ENCODE measurements at regions not wholly inside any gene's neighbourhood (a gene's known extent, or its start where the extent isn't known, plus 50 kb on each side); places are given as distances from the start of the nearest gene placed in this dataset.

DNA sequence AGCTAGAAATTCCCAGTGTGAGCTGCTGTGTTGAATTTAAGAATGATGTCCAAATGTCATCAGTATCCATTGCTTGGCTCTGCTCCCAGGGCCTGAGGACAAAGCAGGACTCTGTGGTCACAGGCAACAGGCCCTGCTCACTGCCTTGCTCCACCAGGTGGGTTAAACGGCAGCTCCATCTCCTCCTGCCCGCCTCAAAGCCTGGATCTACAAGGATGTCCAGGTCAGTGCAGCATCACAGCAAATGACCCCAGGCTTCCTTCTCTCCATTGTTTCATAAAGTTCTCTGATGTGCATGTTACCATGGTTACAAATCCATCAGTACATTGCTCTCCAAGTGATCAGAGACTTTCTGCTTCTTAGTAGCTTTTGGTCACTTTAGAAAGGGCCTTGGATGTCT lies 322.0 kb upstream of the ZNF32 start:
- no peak for DNase-seq (ENCODE audit: low read depth)

DNA sequence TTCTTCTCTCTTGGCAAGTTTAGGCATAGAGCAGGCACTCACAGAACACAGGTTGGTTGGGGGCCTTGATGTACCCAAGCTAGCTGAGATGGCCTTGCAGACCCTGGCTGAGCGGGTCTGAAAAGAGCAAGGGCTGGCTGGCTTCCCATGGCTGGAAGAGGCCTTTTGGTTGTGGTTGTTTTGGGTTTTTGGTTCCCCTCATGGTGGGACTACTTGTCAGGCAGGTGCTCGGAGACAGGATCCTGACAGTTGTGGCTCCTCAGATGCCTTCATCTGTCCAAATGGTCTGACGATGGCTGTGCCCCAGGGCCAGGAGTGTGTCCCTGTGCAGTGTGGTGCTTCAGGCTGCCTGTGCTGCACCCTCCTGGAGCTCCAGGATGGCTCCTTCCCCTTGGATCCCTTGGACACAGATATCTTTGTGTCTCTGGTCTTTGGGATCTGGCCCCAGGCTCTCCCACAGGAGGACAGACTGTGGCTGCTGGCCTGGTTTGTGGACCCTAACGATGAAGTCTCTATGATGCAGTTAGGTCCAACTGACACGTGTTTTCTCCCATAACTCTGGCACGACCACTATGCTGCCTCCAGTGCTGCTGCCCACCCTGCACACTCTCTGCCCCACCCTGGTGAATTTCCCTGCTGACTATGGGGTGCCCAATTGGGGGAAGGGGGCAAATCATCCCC lies 321.5 kb upstream of the ZNF32 start:
- DNase-seq (ENCODE audit: low read depth) = no peak

DNA sequence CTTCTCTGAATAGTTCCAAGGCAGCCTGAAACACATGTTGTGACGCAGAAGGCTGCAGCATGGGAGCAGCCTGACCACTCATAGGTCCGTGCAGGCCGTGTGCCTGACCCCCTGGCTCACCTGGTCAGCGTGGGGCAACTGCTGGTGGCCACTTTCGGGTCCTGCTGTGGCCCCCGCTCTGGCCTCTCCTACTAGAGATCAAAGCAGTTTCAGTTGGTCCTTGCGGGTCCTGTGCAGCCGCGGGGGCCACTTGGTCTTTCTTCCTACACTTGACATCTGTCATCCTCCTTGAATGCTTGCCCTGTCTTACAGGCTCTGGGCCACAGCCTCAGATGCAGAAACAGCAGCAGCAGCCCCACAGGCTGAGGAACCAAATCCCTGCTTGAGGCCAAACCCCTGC lies 320.8 kb upstream of the ZNF32 start:
- DNase-seq (ENCODE audit: low read depth) = no peak

DNA sequence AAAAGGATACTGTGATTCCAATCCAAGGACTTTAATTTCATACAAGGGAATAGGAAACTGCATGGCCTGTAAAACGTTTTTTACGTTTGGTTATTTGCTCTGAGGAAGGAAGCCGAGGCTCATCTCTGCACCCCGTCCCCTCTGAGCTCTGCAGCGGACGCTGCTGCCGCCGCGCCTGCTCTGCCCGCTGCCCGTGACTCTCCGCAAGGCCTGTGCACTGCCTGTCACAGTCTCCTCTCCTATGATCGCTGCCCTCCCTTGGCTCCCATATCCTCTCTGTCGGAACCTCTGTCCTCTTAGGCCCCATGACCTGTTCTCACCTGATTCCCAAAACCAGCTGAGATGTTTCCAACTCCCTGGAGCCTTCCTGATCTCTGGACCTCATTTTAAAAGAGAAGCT lies 320.3 kb upstream of the ZNF32 start:
- no peak for DNase-seq (ENCODE audit: low read depth)

DNA sequence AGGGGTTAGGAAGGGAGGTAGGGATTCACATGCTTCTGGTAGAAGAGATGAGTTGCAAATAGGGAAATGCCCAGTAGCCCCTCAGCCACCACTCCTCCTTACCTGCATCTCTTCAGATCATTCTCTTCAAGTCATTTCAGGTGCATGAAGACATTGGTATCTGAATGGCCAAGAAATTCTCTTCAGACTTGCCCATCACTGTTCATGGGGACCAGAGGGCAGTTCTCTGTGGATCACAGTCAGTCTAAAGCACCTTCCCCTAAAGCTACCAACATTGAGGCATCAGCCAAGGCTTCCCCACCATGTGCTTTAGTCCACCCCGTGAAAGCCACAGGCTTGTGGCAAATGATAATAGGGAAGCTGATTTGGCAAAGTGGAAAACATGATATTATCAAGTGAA lies 319.4 kb upstream of the ZNF32 start:
- DNase-seq (ENCODE audit: low read depth) = no peak

DNA sequence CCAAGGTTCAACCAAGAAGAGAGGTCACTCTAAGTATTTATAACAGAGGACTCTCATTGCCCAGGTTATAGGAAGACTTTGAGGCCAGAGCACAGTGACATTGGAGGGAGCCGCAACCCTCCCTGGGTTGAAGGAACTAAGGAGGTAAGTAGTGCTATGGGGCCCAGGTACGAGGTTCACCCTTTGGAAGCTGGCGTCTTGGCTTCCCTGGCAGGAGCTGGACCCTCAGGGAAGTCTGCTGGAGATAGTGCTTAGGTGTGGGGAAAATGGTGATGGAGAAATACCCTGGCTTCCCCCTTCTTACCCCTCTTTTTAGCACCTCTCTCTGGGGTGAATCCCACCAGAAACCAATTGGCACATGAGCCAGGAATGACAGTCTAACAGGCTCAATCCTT lies 317.9 kb upstream of the ZNF32 start:
- no peak for DNase-seq (ENCODE audit: low read depth)

DNA sequence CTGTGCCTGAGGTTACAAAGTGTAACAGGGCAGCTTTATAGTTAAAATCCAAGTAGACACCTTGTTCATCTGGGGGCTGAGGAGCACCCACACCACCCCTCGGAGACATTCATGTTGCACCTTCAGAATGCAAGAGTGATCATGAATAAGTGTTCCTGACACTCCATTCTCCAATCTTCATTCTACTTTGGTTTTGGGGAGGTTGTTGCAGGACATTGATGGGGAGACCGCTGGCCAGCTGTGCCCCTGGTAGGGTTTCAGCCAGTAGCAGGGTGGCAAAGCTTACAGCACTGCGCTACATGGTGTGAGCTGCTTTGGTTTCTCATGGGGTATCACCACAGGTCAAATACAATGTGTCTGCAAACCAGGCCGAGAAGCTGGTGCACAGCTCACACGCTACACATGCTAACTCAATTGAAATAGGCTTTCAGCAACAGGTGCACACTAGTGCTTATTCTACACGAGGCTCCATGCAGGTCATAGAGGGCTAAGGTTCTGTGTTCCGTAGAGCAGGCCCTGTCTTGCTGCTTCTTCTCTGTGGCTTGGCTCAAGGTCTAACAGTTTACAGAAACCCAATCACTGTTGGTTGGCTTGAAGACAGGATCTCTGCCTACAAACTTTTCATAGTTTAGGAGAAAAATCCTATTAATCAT lies 317.4 kb upstream of the ZNF32 start:
- DNase-seq (ENCODE audit: low read depth) = no peak

DNA sequence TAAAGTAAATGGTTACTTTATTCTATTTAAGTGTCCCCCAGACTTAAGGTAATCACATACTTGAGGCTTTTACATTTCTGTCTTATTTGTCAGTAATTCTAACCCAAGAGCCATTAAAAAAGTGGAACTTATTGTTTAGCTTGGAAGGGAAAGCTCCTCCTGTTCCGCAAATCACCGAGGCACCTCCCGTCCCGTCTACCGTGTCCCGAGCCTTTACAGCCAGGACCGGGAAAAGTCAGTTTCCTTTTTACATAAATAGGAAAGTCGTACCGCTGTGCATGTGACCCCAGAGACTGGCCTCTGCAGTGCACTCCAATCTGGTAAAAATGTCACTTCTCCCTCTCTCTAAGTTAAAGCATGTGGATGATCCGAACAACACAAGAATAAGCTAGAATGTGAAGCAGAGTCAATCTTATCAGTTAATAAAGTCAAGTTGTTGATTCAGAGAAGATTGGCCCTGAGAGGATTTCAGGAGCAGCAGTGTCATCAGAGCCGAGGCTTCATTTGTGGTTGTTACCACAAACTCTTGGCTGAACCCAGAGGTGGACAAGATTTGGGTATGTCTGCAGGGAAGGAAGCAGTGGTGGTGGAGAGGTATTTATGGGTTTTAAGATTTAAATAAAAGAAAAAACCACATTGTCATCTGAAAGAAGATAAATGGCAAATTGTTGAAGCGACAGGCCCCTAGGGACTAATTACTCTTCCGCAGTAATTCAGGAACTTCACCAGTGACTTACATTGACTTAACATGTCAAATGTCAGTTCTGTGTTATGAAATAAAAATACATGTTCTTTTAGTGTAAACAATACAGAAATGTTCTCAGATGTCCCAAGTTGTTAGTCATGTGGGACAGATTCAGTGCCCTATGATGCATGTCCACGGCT lies 316.6 kb upstream of the ZNF32 start:
- DNase-seq (ENCODE audit: low read depth) = no peak

DNA sequence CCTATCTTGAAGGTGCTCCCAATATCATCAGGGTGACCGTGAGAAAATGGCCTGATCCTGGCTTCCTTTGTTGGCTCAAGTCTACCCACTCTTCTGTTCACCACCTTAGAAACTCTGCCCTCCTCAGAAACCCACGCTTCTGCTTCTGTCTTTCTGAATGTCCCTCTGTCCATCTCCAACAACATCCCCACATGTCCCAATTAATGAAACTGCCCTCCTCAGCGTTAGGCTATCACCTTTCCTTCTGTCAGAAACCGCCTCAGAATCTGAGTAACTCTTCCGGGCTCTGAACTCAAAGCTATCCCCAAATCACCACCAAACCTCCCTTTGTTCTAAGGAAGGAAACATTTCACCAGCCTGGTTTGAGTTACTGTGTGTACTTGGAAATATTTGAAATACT lies 315.8 kb upstream of the ZNF32 start:
- no peak for DNase-seq (ENCODE audit: low read depth)

DNA sequence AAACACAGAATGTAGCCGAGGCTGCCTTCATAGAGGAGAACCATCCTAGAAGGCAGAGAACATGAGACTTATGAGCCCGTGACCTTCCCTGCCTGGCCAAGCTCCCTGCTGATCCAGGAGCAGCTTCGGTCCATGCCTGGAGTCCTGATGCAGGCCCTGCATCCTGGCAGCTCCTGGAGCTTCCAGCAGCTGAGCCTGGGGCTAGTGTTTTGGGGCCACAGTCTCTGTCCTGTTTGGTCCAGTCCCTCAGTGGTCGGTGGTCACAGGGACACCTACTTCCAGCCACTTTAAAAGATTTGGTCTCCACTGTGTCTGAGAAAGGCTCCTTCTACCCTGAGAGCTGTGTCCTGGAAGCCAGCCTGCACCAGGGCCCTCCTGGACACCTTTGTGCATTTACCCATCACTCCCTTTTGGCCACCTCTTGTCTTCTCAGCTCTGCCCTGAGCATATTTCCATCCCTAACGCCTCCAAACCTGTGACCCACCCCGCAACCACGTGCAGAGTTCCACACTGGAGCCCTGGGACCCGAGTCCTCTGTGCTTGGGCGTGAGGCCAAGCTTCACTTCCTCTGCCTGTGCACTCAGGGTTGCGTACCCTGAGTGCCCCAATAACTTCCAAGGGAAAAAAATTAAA lies 315.2 kb upstream of the ZNF32 start:
- no peak for DNase-seq (ENCODE audit: low read depth)

DNA sequence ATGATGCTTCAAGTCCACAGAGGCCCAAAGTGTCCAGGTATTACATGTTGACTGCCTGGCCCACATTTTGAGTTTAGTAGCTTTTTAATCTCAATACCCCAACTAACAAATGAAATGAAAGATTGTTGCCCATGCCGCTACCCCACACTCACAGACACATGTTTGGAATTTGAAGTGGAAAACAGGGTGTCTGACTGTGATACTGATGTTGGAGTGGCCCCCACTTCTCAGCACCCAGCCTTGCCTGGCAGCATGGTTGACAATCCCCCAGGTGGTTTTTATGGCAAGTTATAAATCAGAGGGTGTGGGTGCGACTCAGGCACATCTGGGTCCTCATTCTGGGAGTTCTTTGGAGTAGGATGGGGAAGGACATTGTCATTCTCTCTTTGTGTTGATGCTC lies 314.7 kb upstream of the ZNF32 start:
- DNase-seq (ENCODE audit: low read depth) = no peak

DNA sequence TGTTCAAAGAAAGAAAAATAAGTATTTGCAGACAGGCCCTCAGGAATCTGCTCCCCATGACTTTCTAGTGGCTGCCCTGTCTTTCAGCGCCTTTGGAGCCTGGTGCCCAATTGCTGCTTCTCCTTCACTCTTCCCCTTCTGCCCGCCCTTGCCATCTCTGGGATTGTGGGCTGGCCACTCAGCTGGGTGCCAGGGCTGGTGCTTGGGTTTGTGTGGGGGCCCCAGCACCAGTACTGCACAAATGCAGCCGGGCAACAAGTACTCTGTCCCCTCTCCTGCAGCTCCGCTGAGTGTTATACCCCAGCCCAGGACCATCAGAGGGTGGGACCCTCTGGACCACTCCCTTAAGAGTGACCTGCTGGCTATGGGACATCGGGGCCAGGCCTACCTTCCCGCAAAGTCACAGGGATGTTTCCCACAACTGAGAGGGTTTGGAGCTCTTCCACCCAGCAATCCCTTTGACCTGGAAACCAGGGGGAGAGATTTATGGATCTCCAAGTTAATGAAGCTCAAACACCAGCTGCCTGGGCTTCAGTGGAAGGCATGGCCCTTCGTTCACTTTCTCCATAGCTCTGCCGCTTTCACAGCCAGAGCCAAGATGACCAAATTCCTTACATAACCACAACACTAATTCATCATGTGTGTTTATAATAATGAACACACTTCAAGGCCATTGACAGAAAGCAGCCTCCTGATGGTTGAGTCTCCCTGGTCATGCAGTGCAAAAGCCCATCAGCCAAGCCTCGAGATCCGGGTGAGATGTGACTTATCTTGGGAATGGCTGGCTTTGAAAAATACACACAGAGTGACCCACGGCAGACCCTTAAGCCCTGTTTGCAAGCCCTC lies 313.9 kb upstream of the ZNF32 start:
- no peak for DNase-seq (ENCODE audit: low read depth)

DNA sequence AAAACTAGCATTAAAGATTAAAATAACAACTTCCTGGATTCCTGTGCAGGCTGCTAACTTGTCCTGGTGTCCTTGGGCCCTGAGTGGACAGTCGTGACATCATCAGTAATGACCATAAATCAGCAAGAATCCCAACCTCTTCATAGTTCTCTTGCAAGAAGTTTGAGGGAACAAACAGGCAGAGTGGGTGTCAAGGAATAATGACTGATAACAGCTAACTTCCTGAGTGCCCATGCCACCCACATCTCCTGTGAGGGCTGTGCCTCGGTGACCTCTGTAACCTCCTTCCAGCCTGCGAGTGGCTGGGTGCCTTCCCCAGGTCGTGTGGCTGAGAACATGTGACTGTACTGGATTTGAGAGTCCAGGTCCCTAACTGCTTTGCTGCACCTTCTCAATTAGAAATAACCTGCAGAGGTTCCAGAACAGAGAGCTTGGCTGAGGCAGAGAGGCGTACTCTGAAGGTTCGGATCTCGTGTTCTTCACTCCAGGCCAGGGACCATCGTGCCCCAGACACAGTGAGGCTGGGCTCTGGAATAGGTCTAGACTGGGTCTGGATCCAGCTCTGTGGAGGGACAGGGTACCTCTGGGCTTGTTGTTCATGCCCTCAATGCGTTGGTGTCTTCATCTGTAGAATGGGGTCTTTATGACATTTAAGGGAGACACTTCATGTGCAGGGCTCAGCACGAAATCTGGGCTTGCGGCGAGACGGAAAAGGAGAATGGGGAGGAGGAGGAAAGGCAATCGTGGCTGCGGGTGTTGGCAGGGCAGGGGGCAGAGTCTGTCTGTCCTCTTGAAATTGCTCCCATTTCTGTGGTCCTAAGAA lies 313.1 kb upstream of the ZNF32 start:
- DNase-seq (ENCODE audit: low read depth) = no peak

DNA sequence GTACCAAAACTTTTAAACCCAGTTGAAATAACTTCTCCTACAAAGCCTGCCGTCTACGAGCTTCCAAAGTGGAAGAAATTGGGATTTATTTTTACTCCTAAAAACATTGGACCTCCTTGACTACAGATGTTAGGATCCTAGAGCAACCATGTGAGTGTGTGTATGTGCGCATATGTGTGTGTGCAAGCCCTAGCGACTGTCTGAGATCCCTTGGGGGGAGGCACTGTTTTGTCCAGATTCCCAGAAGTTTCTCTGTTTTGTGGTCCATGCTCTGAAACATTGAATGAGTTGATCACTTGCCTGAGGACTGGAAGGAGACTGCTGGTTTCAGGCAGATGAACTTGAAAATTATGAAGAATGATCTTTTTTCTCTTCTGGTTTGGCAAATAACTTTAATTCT lies 312.3 kb upstream of the ZNF32 start:
- DNase-seq (ENCODE audit: low read depth) = no peak

DNA sequence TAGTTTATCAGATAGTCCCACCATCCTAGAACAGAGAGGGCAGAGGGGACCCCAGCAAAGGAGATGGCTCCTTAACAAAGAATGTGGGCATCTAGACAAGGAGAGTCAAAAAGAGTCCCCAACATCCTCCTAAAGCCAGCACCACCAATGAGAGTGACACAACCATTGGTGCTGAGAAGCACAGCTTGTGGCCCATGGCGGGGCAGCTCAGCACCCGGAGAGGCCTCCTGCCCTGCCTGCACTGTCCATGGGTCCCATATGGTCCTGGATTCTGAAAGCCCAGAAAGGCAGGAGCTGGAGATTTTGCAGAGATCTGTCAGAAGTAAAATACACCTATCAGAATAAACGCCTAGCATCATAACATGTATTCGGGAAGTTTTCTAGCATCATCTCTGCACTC lies 311.8 kb upstream of the ZNF32 start:
- no peak for DNase-seq (ENCODE audit: low read depth)

DNA sequence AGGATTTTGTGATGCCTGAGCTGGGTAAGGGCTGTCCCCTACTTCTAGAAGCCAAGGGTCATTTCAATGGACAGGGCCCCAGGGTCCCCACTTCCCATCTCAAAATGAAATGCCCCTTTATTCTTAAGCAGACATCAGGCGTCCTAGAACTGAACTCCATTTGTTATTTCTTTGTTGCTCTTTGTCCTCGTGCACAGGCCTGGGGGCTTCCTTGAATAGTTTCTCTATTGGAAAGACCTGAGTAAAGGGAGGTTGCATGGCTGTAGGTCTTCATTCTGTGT lies 311.4 kb upstream of the ZNF32 start:
- DNase-seq (ENCODE audit: low read depth) = no peak

DNA sequence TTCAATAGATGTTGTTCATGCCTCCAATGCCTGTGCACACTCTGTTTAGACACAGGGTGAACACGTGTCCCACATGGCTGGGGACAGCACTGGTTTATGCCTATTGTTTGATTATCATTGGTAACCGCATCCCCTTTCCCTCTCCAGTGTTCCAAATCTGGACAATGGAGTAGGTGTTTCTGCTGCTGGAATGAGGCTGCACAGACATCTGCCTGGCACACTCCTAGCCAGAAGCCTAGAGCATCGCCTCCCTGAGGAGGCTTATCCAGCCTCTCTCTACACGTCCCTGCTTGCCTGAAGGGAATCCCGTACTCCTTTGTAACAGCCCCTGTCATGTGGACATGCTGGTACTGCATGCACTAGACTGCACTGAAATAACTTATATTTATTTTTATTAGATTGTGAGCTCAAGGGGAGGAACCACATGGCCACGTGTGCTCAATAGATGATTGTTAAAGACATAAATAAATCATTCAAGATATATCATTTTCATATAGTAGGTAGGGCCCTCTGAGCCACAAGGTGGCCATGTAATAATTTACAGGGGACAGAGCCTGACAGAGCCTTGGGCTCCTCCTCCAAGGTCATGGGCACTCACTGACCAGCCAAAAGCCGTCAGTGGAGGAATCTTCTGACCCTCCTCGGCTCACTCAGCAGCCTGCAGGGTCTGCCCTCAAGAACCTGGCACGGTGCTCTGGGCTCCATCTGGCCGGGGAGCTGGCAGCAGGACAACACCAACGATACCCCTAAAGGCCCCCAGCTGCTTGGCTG lies 310.9 kb upstream of the ZNF32 start:
- no peak for DNase-seq (ENCODE audit: low read depth)

DNA sequence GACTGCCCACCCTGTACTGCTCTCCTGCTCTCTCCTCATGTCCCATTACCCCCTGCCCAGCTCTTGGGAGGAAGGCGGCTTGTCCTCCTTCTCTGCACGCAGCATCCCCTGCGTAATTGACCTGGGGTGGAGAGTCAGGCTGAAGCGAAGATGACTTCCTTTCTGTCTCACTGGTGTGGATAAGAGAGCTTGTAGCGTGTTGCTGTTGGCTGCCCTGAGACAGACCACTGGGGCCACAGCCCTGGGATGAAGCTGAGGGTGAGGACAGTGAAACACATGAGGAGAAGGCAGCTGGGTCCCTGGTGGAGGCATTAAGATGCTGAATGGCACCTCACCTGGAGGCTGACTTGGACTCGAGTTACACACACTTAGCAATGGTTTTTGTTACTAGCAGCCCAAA lies 310.3 kb upstream of the ZNF32 start:
- no peak for DNase-seq (ENCODE audit: low read depth)

DNA sequence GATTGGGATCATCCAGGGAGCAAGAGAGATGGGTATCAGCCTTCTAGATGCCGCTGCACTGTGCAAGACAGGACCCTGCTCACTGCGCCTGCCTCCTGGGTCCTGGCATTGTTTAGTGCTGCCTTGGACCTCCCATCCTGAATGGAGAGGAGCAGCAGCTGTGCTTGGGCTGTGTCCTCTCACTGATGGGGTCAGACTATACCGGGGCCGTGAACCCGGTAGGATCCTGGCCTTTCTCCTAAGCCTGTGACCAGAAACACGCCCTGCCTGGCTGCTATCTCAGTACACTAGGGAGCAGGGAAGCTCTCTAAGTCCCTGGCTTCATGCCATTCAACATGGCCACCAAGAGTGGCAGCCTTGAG lies 309.4 kb upstream of the ZNF32 start:
- no peak for DNase-seq (ENCODE audit: low read depth)

DNA sequence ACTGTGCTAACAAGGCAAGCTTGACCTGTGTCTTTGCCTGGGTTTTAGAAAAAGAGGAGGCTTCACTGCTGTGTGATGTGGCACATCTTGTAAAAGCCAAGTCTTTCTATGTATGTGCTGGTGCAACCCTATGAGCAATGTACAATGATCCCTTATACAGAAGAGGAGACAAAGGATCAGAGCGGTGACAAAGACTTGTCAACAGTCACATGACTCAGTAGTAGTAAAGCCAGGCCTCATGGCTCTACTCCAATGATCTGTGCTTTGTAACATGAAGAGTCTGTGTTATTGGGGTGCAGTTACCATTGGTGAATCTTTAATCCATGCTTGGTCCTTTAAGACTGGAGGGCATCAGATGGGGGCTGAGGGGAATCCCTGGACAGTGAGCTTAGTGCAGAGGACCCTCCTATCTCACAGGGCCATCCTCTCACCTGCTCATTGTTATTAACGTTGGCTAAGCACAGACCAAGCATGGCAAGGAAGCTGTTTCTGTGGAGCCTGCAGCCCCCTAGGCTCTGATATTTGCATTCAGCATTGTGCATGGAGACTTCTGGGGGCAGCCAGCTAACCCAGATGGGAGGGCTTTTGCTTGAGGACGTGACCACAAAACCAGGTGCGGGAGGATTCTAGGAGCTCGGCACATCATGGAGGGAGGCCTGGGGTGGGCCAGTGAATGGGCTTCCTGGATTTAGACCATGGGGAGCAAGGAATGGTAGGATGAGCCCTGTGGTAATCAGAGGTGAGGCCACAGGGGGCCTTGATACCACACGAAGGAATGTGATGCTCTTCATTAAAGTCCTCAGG lies 308.8 kb upstream of the ZNF32 start:
- DNase-seq (ENCODE audit: low read depth) = no peak

Data from stimulated activated CD4-positive, alpha-beta T cell treated with anti-CD3 and anti-CD28 coated beads, Interleukin-2, amount 100 ng/mL, for 4 hours (primary cell).